WTC11 (cell line): ENCODE measurements at regions not wholly inside any gene's neighbourhood (a gene's known extent, or its start where the extent isn't known, plus 50 kb on each side); places are given as distances from the start of the nearest gene placed in this dataset.

Source experiments
- ATAC-seq: fragments of 200-7000 bp; cut with Tn5 transposase; 2 replicates; pipeline ENCODE4 v1.10.0; 2021; ENCODE audit warnings: mild to moderate bottlenecking, moderate library complexity
- CTCF ChIA-PET: fragments of 300-600 bp; sonication (Branson Sonifier 250); formaldehyde crosslinking; loops from one replicate; lab custom pipeline; 2021; ENCODE audit warnings: antibody characterized with exemption; lab: Charles Lee
- POLR2A ChIA-PET: fragments of 350-600 bp; sonication (Branson Sonifier 250); formaldehyde crosslinking; loops from one replicate; lab custom pipeline; 2021; ENCODE audit warnings: antibody characterized with exemption; lab: Charles Lee
- DNase-seq: peaks from one replicate; pipeline ENCODE4 v3.0.0; 2021; ENCODE audit warnings: low spot score
- H3K27ac Mint-ChIP-seq: 2 replicates; pipeline ENCODE4 v1.8.0; 2021; ENCODE audit warnings: mixed read lengths
- H3K27me3 Mint-ChIP-seq: 2 replicates; pipeline ENCODE4 v1.8.0; 2021; ENCODE audit warnings: low read depth, mild to moderate bottlenecking, moderate library complexity, mixed read lengths
- H3K36me3 Mint-ChIP-seq: 2 replicates; pipeline ENCODE4 v1.8.0; 2021; ENCODE audit warnings: mixed read lengths
- H3K4me1 Mint-ChIP-seq: 2 replicates; pipeline ENCODE4 v1.8.0; 2022; ENCODE audit warnings: mixed read lengths
- H3K4me3 Mint-ChIP-seq: 2 replicates; pipeline ENCODE4 v1.8.0; 2021; ENCODE audit warnings: mild to moderate bottlenecking, moderate library complexity, mixed read lengths
- H3K9me3 Mint-ChIP-seq: 2 replicates; pipeline ENCODE4 v1.8.0; 2021; ENCODE audit warnings: mixed read lengths
- ATF3 ChIP-seq: sonication (generic); formaldehyde crosslinking; conservative IDR thresholded peaks from 2 replicates; pipeline ENCODE4 v1.8.1; 2022; ENCODE audit warnings: mild to moderate bottlenecking, missing genetic modification reagents
- CREB1 ChIP-seq: sonication (generic); formaldehyde crosslinking; IDR thresholded peaks from 2 replicates; pipeline ENCODE4 v1.8.0; 2023; ENCODE audit warnings: mild to moderate bottlenecking, missing genetic modification reagents
- ETV6 ChIP-seq: sonication (generic); formaldehyde crosslinking; IDR thresholded peaks from 2 replicates; pipeline ENCODE4 v1.8.1; 2022; ENCODE audit warnings: mild to moderate bottlenecking, missing genetic modification reagents
- GABPB1 ChIP-seq: sonication (generic); formaldehyde crosslinking; IDR thresholded peaks from 2 replicates; pipeline ENCODE4 v1.8.1; 2023; ENCODE audit warnings: mild to moderate bottlenecking, missing genetic modification reagents
- GTF2I ChIP-seq: fragments of 250-450 bp; sonication (Bioruptor Pico); conservative IDR thresholded peaks from 2 replicates; pipeline ENCODE4 v1.4.0; 2021; ENCODE audit warnings: mild to moderate bottlenecking
- JUN ChIP-seq: sonication (generic); formaldehyde crosslinking; IDR thresholded peaks from 2 replicates; pipeline ENCODE4 v1.8.0; 2023; ENCODE audit warnings: mild to moderate bottlenecking, missing genetic modification reagents
- KAT7 ChIP-seq: sonication (generic); formaldehyde crosslinking; IDR thresholded peaks from 2 replicates; pipeline ENCODE4 v1.8.1; 2023; ENCODE audit warnings: missing genetic modification reagents, mild to moderate bottlenecking, borderline replicate concordance
- MAX ChIP-seq: sonication (generic); formaldehyde crosslinking; IDR thresholded peaks from 2 replicates; pipeline ENCODE4 v1.8.0; 2022; ENCODE audit warnings: mild to moderate bottlenecking, missing genetic modification reagents
- NFATC4 ChIP-seq: fragments of 250-450 bp; sonication (Bioruptor Pico); IDR thresholded peaks from 2 replicates; pipeline ENCODE4 v1.9.0; 2021; ENCODE audit warnings: mild to moderate bottlenecking
- NFE2L1 ChIP-seq: sonication (generic); formaldehyde crosslinking; IDR thresholded peaks from 2 replicates; pipeline ENCODE4 v1.8.1; 2023; ENCODE audit warnings: missing genetic modification reagents
- NFYB ChIP-seq: sonication (generic); formaldehyde crosslinking; conservative IDR thresholded peaks from 2 replicates; pipeline ENCODE4 v1.8.0; 2022; ENCODE audit warnings: low read depth, missing genetic modification reagents
- NR1H2 ChIP-seq: sonication (generic); formaldehyde crosslinking; IDR thresholded peaks from 2 replicates; pipeline ENCODE4 v1.9.0; 2021; ENCODE audit warnings: mild to moderate bottlenecking, moderate library complexity, missing genetic modification reagents
- NR2C2 ChIP-seq: sonication (generic); formaldehyde crosslinking; IDR thresholded peaks from 2 replicates; pipeline ENCODE4 v1.8.0; 2022; ENCODE audit warnings: mild to moderate bottlenecking, missing genetic modification reagents
- NR3C1 ChIP-seq: sonication (generic); formaldehyde crosslinking; conservative IDR thresholded peaks from 2 replicates; pipeline ENCODE4 v1.8.1; 2023; ENCODE audit warnings: low read depth, mild to moderate bottlenecking, missing genetic modification reagents
- OVOL2 ChIP-seq: fragments of 250-450 bp; sonication (Bioruptor Pico); IDR thresholded peaks from 2 replicates; pipeline ENCODE4 v1.9.0; 2021; ENCODE audit warnings: mild to moderate bottlenecking, borderline replicate concordance
- SP1 ChIP-seq: sonication (generic); formaldehyde crosslinking; conservative IDR thresholded peaks from 2 replicates; pipeline ENCODE4 v1.8.1; 2022; ENCODE audit warnings: missing genetic modification reagents
- TP53 ChIP-seq: sonication (generic); formaldehyde crosslinking; IDR thresholded peaks from 2 replicates; pipeline ENCODE4 v1.8.1; 2023; ENCODE audit warnings: mild to moderate bottlenecking, missing genetic modification reagents
- USF2 ChIP-seq: sonication (generic); formaldehyde crosslinking; IDR thresholded peaks from 2 replicates; pipeline ENCODE4 v1.8.1; 2023; ENCODE audit warnings: mild to moderate bottlenecking, missing genetic modification reagents, moderate library complexity
- ZNF317 ChIP-seq: sonication (generic); formaldehyde crosslinking; IDR thresholded peaks from 2 replicates; pipeline ENCODE4 v1.8.1; 2023; ENCODE audit warnings: low read depth, mild to moderate bottlenecking, moderate library complexity, missing genetic modification reagents, borderline replicate concordance
- ZNF416 ChIP-seq: fragments of 250-450 bp; sonication (Bioruptor Pico); IDR thresholded peaks from 2 replicates; pipeline ENCODE4 v1.9.0; 2021; ENCODE audit warnings: mild to moderate bottlenecking, inconsistent platforms
- ZNF512 ChIP-seq: sonication (generic); formaldehyde crosslinking; IDR thresholded peaks from 2 replicates; pipeline ENCODE4 v1.8.1; 2022; ENCODE audit warnings: missing genetic modification reagents, borderline replicate concordance
- ZSCAN18 ChIP-seq: fragments of 250-450 bp; sonication (Bioruptor Pico); IDR thresholded peaks from 2 replicates; pipeline ENCODE4 v2.1.2; 2022; ENCODE audit warnings: mild to moderate bottlenecking, moderate library complexity
- TF ChIP-seq, protein P1 (sequence below): sonication (generic); formaldehyde crosslinking; IDR thresholded peaks from 2 replicates; pipeline ENCODE4 v1.8.1; 2023; ENCODE audit warnings: mild to moderate bottlenecking, missing genetic modification reagents
- TF ChIP-seq, protein P2 (sequence below): sonication (generic); formaldehyde crosslinking; IDR thresholded peaks from 2 replicates; pipeline ENCODE4 v1.8.1; 2023; ENCODE audit warnings: mild to moderate bottlenecking, moderate library complexity, missing genetic modification reagents
- TF ChIP-seq, protein P3 (sequence below): sonication (generic); formaldehyde crosslinking; IDR thresholded peaks from 2 replicates; pipeline ENCODE4 v1.8.1; 2023; ENCODE audit warnings: mild to moderate bottlenecking, missing genetic modification reagents

GRCh38 chr12:90044069-90044468 is 335.4 kb upstream of the ATP2B1 start:
- Mint-ChIP-seq H3K9me3 (0 out of 2 replicates have a peak, but pooled peaks cover 4% of the 10 kb centered on the region), H3K4me1 (no peaks in the 10 kb centered on the region), H3K27ac (no peak overlapping the region), H3K36me3 (no peaks in the 10 kb centered on the region), H3K4me3 (no peak overlapping the region), H3K27me3 (no peaks in the 10 kb centered on the region)
- DNase-seq (no peak), ATAC-seq (no peak)
- CTCF ChIA-PET, result no interaction called here
- TF ChIP-seq NR1H2 (CRISPR knock-in tag) (no peak), CREB1 (CRISPR knock-in tag) (no peak), GTF2I (CRISPR knock-in tag) (no peak), NFATC4 (CRISPR knock-in tag) (no peak), ATF3 (no peak), JUN (no peak), GABPB1 (CRISPR knock-in tag) (no peak), USF2 (no peak), NR3C1 (CRISPR knock-in tag) (no peak), ZNF317 (no peak), ZNF416 (CRISPR knock-in tag) (no peak), OVOL2 (no peak), TP53 (CRISPR knock-in tag) (no peak), ZNF512 (CRISPR knock-in tag) (no peak), SP1 (CRISPR knock-in tag) (no peak), NFYB (CRISPR knock-in tag) (no peak), NFE2L1 (CRISPR knock-in tag) (no peak), ZSCAN18 (CRISPR knock-in tag) (no peak)
- TF ChIP-seq, protein P1, sequence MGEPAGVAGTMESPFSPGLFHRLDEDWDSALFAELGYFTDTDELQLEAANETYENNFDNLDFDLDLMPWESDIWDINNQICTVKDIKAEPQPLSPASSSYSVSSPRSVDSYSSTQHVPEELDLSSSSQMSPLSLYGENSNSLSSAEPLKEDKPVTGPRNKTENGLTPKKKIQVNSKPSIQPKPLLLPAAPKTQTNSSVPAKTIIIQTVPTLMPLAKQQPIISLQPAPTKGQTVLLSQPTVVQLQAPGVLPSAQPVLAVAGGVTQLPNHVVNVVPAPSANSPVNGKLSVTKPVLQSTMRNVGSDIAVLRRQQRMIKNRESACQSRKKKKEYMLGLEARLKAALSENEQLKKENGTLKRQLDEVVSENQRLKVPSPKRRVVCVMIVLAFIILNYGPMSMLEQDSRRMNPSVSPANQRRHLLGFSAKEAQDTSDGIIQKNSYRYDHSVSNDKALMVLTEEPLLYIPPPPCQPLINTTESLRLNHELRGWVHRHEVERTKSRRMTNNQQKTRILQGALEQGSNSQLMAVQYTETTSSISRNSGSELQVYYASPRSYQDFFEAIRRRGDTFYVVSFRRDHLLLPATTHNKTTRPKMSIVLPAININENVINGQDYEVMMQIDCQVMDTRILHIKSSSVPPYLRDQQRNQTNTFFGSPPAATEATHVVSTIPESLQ, result no peak
- POLR2A ChIA-PET, result no interaction called here

DNA sequence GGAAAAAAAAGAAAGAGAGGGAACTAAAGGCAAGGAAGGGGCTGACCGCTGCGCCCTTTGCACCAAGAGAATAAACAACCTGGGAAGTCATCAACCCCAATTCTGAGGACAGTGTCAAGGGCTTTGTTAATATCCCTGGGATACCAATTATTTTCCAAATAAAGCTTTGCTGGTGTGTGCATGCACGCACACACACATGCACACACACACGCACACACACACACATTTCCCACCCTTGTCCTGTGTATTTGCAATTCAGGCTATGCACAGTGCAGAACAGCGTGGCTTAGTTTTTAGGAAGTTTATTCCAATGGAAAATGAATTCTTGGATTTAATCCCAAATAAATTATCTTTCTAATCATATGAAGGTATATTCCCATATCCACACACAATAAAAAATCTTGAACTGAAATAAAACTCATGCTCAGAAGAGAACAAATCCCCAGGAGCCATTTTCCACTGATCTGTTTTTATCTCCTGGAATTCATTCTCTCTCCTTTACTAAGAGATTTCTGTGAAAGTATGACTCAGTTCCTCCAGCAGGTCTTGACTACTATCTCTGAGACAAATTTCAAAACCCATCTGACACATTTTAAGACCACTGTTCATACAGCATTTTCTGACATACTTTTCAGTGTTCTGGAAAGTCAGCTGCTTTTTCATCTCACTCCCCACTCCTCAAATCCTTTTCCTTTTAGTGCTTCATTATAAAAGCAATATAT is 334.4 kb upstream of the ATP2B1 start:
- no peaks in the 10 kb centered on the region for H3K36me3 Mint-ChIP-seq
- H3K4me1 Mint-ChIP-seq, result no peaks in the 10 kb centered on the region
- CTCF ChIA-PET, result no interaction called here
- no peak for ATAC-seq
- H3K4me3 Mint-ChIP-seq, result no peak overlapping the region
- POLR2A ChIA-PET, result no interaction called here
- no peak for DNase-seq
- H3K9me3 Mint-ChIP-seq, result 0 out of 2 replicates have a peak, but pooled peaks cover 4% of the 10 kb centered on the region
- no peak overlapping the region for H3K27ac Mint-ChIP-seq
- no peaks in the 10 kb centered on the region for H3K27me3 Mint-ChIP-seq
- TF ChIP-seq KAT7 (CRISPR knock-in tag), result no peak
- no peak for TF ChIP-seq ETV6
- TF ChIP-seq, protein P2, sequence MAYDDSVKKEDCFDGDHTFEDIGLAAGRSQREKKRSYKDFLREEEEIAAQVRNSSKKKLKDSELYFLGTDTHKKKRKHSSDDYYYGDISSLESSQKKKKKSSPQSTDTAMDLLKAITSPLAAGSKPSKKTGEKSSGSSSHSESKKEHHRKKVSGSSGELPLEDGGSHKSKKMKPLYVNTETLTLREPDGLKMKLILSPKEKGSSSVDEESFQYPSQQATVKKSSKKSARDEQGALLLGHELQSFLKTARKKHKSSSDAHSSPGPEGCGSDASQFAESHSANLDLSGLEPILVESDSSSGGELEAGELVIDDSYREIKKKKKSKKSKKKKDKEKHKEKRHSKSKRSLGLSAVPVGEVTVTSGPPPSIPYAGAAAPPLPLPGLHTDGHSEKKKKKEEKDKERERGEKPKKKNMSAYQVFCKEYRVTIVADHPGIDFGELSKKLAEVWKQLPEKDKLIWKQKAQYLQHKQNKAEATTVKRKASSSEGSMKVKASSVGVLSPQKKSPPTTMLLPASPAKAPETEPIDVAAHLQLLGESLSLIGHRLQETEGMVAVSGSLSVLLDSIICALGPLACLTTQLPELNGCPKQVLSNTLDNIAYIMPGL (CRISPR knock-in tag), result no peak
- TF ChIP-seq ZNF512 (CRISPR knock-in tag), result no peak
- TF ChIP-seq NR2C2, result no peak
- TF ChIP-seq, protein P3, sequence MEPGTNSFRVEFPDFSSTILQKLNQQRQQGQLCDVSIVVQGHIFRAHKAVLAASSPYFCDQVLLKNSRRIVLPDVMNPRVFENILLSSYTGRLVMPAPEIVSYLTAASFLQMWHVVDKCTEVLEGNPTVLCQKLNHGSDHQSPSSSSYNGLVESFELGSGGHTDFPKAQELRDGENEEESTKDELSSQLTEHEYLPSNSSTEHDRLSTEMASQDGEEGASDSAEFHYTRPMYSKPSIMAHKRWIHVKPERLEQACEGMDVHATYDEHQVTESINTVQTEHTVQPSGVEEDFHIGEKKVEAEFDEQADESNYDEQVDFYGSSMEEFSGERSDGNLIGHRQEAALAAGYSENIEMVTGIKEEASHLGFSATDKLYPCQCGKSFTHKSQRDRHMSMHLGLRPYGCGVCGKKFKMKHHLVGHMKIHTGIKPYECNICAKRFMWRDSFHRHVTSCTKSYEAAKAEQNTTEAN (CRISPR knock-in tag), result no peak
- no peak for TF ChIP-seq MAX (CRISPR knock-in tag)
